ENCODE measurements at regions not wholly inside any gene's neighbourhood (a gene's known extent, or its start where the extent isn't known, plus 50 kb on each side); places are given as distances from the start of the nearest gene placed in this dataset.

GRCh38 chr2:188917632-188918031 is 56.5 kb upstream of the COL3A1 start:
- no peak for DNase-seq (ENCODE audit: low spot score)

GRCh38 chr2:188919824-188920223 is 54.3 kb upstream of the COL3A1 start:
- no peak for DNase-seq (ENCODE audit: low spot score)

- no peak for DNase-seq (ENCODE audit: low spot score)
Observed at GRCh38 chr2:188922191-188922590, 52.0 kb upstream of the COL3A1 start.

All from HT-29 (cell line).